HG03139 (cell line): ENCODE measurements at regions not wholly inside any gene's neighbourhood (a gene's known extent, or its start where the extent isn't known, plus 50 kb on each side); places are given as distances from the start of the nearest gene placed in this dataset.
A peak's percentile ranks its signal among the peaks of the same experiment; 100 is the strongest.
"Not testable (repeated sequence)": the region's sequence is repeated elsewhere in the genome, so short reads cannot be mapped to it uniquely, and the experiment has no call there.

ENCODE experiments used
- ATAC-seq: cut with Tn5 transposase; IDR thresholded peaks from one replicate; pipeline ENCODE4 v1.9.1; 2021; ENCODE audit not compliant: unreplicated experiment

DNA sequence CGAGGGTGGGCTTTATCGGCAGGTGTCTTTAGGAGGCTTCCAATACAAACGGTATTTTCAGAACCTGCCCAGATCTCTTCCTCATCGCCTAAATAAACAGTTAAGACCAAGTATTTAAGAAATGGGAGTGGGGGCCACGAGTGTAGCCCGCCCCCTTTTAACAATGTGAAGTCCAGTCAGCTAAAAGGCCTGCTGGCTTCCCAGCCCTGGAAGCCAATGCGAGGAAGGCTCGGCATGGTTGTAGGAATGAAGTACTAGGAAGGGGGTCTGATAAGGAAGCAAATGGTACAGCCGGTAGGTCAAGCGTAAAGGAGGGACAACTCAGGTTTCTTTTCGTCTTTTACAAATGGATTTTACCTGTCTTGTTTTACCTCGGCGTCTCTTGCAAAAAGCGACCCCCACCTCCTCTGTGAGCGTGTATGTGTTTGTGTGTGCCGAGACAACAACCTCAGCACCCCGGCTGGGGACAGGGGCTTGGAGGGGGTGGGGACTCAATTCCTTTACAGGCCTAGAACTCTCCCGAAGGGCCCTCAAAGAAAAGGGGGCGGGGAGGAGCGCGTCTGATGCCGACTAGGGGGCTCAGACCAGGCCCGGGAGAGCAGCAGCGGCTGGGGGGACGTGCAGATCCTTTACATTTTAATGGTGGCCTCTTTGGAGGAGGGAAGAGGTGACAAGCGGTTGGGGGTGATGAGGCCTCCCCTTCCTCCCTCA, 147.6 kb downstream of the GPR85 start:
- no peak for ATAC-seq

GRCh38 chr7:112937651-112938415, 147.6 kb upstream of the TMEM168 start:
- ATAC-seq, result no peak

GRCh38 chr7:112933598-112933997, 143.4 kb upstream of the TMEM168 start:
- no peak for ATAC-seq

GRCh38 chr7:112930787-112931186, 140.6 kb upstream of the TMEM168 start:
- no peak for ATAC-seq

- ATAC-seq, result no peak
Measured at GRCh38 chr7:112929421-112929820, 139.2 kb upstream of the TMEM168 start.

DNA sequence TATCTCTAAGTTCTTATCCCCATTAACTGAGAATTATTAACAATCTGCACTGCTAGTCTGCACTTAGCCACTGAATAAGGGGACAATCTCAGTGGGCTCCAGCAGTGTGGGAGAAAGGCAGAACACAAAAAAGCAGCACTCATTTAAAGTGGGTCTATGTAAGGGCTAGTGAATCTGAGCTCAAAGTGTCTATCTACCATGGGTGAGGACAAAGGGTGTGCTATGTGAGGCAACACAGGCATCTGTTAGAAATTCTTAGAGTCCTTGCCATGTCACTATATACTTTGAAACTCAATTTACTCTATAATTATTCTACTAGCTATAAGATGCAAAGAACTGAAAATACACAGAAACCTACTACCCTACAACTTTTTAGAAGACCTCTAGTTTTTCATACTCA, 135.8 kb upstream of the TMEM168 start:
- ATAC-seq, result no peak

GRCh38 chr7:112922546-112922945, 132.4 kb upstream of the TMEM168 start:
- not testable (repeated sequence) for ATAC-seq

- not testable (repeated sequence) for ATAC-seq
Measured at GRCh38 chr7:112916431-112916830, 126.2 kb upstream of the TMEM168 start.

DNA sequence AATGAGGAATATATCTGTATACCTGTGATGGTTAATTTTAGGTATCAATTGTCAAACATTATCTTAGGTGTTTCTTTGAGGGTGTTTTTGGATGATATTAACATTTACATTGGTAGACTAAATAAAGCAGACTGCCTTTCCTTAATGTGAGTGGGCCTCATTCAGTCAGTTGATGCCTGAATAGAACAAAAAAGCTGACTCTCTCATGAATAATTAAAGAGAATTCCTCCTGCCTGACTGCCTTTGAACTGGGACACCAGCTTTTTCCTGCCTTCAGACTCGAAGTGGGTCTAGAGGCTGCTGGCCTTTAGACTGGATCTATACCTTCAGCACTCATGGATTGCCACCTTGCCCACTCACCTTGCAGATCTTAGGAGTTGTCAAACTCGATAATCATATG, 117.9 kb upstream of the TMEM168 start:
- ATAC-seq, result no peak

GRCh38 chr7:112907658-112908057, 117.5 kb upstream of the TMEM168 start:
- no peak for ATAC-seq

GRCh38 chr7:112905950-112906349, 115.8 kb upstream of the TMEM168 start:
- ATAC-seq, result no peak

GRCh38 chr7:112905413-112905812, 115.2 kb upstream of the TMEM168 start:
- no peak for ATAC-seq

DNA sequence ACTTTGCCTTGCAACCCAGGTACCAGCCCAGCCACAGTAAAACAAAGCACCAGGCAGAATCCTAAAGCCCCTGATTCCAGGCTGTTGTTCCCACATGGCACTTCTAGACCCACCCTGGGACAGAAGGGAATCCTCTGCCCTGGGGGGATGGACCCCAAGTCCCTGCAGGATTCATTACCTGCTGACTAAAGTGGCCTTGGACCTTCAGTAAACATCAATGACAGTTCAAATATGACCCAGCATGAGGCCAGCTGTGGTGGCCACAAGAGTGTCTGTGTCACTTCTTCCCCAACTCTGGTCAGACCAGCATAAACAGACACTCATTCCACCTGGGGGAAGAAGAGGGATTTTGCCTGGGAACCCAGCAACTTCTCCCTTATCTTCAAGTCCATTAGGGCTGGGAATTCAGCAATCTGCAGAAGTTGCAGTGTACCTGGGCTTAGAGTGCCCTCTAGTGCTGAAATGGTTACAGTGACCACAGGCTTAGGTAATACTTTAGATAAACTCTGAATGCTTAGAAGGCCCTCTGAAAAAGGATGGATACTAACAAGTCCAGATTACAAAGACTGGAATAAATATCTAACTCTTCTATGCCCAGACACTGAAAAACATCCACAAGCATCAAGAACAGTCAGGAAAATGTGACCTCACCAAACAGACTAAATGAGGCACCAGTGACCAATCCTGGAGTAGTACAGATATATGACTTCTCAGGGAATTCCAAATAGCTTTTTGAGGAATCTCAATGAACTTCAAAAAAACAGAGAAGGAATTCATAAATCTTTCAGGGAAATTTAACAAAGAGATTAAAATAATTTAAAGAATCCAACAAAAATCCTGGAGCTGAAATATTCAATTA, 108.5 kb upstream of the TMEM168 start:
- ATAC-seq, result peak; percentile 75

DNA sequence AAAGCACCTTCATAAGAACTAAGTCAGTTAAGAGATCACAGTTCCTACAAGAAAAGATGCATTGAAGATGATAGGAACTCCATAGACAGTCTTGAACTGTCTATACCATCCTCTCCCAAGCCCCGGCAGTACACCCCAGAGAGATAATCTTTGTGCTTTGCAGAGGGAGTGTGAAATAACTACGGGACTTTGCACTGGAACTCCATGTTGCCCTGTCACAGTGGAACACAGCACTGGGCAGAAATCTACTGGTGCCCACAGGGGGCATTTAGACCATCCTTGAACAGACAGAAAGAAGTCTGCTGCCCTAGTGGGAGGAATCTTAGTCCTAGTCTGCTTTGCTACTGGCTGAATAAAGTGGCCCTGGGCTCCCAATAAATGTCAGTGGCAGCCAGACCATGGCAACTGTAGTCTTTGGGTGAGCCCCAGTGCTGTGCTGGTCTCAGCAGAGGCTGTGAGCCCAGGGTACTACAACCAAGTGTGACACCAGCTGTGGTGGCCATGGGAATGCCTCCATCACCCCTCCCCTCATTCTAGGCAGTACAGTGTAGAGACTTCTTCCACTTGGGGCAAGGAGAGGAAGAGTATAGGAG, 107.7 kb upstream of the TMEM168 start:
- no peak for ATAC-seq

GRCh38 chr7:112896026-112896601, 105.9 kb upstream of the TMEM168 start:
- ATAC-seq, result no peak

- no peak for ATAC-seq
Measured at GRCh38 chr7:112892263-112892662, 102.1 kb upstream of the TMEM168 start.

DNA sequence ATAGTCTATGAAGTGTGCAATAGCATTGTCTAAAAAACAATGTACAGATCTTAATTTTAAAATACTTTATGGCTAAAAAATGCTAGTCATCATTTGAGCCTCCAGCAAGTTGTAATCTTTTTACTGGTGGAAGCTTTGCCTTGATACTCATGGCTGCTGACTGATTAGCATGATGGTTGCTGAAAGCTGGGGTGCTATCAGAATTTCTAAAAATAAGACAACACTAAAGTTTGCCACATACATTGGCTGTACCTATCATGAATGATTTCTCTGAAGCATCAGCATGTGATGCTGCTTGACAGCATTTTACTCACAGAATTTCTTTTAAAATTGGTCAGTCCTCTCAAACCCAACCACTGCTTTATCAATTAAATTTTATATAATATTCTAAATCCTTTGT, 101.5 kb upstream of the TMEM168 start:
- no peak for ATAC-seq

DNA sequence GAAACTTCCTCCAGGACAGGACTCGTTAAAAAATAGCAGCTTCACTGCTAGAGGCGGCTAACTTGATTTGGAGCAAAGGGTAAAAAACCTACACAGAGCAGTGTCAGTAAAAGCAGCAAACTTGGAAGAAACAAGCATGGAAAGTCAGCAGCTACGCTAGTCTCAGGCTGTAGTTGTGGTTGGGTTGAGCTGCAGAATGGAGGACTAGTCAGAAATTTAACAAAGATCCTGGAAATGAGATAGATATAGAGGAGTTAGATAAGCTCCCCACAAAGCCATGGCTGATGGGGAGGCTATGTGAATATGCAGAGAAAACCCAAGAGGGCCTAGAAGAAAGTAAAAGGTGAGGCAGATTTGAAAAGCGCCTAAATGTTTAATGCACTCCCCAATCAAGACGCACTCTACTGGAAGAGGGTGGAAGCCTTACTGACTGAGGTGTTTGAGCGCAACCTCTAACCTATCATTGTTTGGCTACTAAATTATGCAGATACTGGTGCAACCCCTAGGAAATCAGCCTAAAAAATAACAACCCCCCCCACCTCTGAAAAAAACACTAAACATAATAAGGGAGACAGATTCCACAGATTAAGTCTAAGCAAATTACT, 99.7 kb upstream of the TMEM168 start:
- ATAC-seq, result no peak

GRCh38 chr7:112889268-112889667, 99.1 kb upstream of the TMEM168 start:
- ATAC-seq, result no peak

- ATAC-seq, result no peak
Measured at GRCh38 chr7:112888781-112889180, 98.6 kb upstream of the TMEM168 start.
